ENCODE measurements at regions not wholly inside any gene's neighbourhood (a gene's known extent, or its start where the extent isn't known, plus 50 kb on each side); places are given as distances from the start of the nearest gene placed in this dataset.
"Not testable (repeated sequence)": the region's sequence is repeated elsewhere in the genome, so short reads cannot be mapped to it uniquely, and the experiment has no call there.

DNA sequence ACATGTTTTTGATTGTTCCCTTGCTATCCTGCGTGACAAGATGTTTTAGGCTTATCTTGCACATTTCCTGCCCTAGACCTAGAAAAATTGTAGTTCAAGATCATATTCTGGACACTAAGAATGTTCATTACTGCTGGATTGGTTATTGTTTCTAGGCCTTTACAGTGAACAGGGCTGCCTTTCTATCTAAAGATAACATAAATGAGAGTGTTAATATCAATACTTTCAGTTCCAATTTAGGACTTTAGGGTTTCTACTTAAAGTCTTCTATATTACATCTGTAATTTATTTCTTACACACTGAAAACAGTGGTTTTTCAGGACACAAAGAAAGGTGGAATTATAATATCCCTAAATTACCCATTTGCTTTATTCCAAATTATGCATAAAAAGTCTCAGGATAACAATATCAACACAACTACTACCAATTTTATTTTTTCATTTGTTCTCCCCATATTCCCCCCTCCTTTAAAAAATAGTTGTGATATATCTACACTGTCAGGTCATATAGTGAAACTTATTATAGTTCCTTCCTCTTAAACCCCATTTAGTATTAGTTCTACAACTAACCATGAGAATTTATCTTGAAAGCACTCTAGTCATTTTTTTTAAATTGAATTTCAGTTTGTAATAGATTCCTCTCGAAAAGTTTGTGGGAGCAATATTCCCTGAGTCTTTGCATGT, 293.9 kb upstream of the RIOK2 start:
- no peaks in the 10 kb centered on the region for H3K36me3 ChIP-seq (ENCODE audit: insufficient read depth, low read length)
- H3K9me3 ChIP-seq (ENCODE audit: control insufficient read depth, insufficient read depth, low read length), result no peaks in the 10 kb centered on the region
- H3K9ac ChIP-seq (ENCODE audit: low read depth, low read length), result no peak overlapping the region

DNA sequence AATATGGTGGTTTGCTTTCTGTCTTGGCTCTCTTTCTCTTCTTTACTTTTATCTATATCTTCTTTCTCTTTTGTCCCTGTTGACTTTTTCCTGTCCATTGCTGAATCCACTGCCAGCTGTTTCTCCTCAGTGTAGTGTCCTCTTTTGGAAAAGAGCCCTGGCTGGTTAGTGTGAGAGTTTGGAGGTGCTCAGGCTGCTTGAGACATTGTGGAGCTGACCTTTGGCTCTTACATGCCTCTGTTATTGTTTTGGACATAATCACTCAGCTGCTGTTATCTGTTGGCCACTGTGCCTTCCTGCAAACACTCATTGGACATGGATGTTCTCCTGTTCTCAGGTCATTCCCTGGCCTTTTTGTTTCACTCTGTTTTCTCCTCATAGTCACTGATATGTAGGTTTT, 295.4 kb upstream of the RIOK2 start:
- Histone ChIP-seq H3K9me3 (ENCODE audit: control insufficient read depth, insufficient read depth, low read length) (no peaks in the 10 kb centered on the region), H3K4me1 (ENCODE audit: insufficient read depth, low read length) (no peaks in the 10 kb centered on the region), H3K36me3 (ENCODE audit: insufficient read depth, low read length) (no peaks in the 10 kb centered on the region), H3K9ac (ENCODE audit: low read depth, low read length) (no peak overlapping the region)

More for the DNA sequence above, 293.9 kb upstream of the RIOK2 start:
- no peaks in the 10 kb centered on the region for H3K4me1 ChIP-seq (ENCODE audit: insufficient read depth, low read length)

DNA sequence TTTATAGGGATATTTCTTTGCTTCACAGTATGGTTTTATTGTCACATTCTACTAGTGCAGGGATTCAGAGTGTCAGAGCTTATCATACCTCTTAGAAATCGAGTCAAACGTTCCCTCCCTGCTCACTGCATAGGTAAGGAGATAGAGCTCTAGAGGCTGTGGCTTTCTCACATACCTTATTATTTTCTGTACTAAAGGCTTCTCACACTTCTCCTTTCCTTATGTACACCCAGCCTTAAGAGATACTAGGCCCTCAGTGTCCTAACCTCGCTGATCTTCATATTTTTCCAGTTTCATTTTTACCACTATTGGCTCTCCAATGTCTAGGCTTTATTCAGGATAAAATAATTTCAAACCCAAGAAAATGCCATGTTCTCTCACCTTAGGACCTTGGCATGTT, 297.3 kb upstream of the RIOK2 start:
- H3K9me3 ChIP-seq (ENCODE audit: control insufficient read depth, insufficient read depth, low read length), result no peaks in the 10 kb centered on the region
- no peaks in the 10 kb centered on the region for H3K36me3 ChIP-seq (ENCODE audit: insufficient read depth, low read length)
- H3K9ac ChIP-seq (ENCODE audit: low read depth, low read length), result no peak overlapping the region
- H3K4me1 ChIP-seq (ENCODE audit: insufficient read depth, low read length), result no peaks in the 10 kb centered on the region

DNA sequence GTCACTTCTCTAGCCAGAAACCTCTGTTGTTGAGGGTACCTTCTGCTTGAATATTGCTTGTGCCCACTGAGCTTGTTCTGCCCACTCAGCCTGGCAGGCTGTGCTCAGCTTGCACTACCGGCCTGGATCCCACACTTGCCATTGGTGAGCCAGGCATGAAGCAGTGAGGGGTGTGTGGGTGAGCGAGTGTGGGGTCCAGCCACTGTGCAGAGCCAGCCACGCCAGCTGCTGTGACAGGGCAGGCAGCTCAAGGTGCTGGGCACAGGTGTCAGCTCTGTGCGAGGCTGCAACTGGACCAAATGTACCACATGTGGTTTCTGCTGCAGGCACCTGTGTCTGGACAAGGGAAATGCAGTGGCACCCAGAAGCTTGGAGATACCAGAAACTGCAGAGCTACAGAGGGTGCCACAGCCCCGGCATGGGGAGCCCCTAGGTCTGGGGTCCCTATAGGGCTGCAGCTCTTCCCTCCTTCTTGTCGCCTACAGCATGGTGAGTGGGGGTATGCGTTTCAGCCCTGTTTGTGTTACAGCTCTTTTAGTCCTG, 305.1 kb upstream of the RIOK2 start:
- no peaks in the 10 kb centered on the region for H3K4me1 ChIP-seq (ENCODE audit: insufficient read depth, low read length)
- no peak overlapping the region for H3K9ac ChIP-seq (ENCODE audit: low read depth, low read length)
- no peaks in the 10 kb centered on the region for H3K36me3 ChIP-seq (ENCODE audit: insufficient read depth, low read length)
- H3K9me3 ChIP-seq (ENCODE audit: control insufficient read depth, insufficient read depth, low read length), result no peaks in the 10 kb centered on the region

DNA sequence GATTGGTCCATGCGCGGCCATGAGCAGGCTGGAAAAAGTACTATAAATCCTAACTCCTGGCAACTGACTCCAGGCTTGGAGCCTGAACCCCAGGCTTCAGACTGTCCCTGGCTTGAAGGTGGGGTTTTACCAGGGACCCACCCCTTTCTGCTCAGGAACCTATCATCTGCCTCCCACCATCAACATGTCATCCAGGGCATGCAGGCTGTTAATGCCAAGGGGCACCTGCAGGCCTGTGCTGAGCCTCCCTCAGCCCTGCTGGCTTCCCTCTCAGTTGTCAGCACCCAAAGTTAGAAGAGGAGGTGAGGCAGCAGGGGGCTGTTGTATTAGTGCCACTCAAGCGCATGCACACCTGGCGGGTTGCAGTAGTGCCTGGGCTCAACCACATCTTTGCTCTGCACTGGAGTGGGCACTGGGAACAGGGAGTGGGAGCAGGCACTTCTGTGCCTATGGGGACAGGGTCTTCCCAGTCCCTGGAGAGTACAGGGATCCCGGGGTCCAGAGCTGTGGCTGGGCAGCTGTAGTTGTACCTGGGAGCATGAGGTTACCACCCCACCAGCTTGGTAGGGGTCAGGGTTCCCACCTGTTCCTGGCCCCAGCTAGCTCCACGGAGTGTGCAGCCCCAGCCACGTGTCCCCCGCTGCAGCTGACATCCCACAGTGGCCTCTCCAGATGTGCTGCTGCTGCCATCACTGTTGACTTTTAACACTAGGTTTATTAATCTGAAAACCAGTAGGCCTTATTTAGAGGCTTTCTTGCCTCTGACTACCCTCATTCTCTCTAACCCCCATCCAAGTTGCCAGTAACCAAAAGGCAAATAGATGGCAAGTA, 306.2 kb upstream of the RIOK2 start:
- Histone ChIP-seq H3K9ac (ENCODE audit: low read depth, low read length) (no peak overlapping the region), H3K4me1 (ENCODE audit: insufficient read depth, low read length) (no peaks in the 10 kb centered on the region), H3K9me3 (ENCODE audit: control insufficient read depth, insufficient read depth, low read length) (no peaks in the 10 kb centered on the region), H3K36me3 (ENCODE audit: insufficient read depth, low read length) (no peaks in the 10 kb centered on the region)

DNA sequence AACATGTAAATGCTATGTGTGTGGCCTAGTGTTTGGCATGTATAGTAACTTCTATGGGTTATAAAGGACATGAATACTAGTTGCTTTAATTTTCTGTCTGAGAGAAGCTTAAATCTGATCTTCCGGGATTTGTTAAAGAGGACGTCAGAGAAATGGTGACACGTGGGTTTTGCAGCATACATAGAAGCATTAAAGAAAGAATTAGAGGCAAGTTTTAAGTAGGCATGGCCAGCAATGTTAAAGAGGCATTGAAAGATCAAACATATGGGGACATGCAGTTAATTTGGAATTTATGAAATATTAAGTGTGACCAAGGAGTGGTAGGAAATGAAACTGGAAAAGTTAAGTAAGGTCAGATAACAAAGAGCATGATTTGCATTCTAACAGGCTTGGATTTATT, 311.4 kb upstream of the RIOK2 start:
- Histone ChIP-seq H3K4me1 (ENCODE audit: insufficient read depth, low read length) (no peaks in the 10 kb centered on the region), H3K36me3 (ENCODE audit: insufficient read depth, low read length) (no peaks in the 10 kb centered on the region), H3K9me3 (ENCODE audit: control insufficient read depth, insufficient read depth, low read length) (no peaks in the 10 kb centered on the region), H3K9ac (ENCODE audit: low read depth, low read length) (no peak overlapping the region)

DNA sequence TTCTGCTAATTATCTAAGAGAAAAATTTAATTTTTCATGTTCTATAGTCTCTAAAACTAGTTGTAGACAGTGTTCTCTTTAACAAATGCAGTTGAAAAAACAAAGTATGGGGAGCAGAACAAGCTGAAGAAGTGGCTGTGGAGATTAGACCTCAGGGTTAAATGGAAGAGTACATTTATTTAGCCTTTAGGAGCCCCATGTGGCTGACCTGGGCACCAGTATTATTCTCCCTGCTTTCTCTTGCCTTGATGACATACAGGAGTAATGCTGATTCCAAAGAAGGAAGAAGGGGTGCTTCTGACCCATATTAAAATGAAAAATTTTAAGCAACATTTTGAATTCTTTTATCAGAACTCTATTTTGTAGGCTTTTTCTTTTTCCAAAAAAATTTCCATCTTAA, 312.3 kb upstream of the RIOK2 start:
- Histone ChIP-seq H3K4me1 (ENCODE audit: insufficient read depth, low read length) (no peaks in the 10 kb centered on the region), H3K9me3 (ENCODE audit: control insufficient read depth, insufficient read depth, low read length) (no peaks in the 10 kb centered on the region), H3K9ac (ENCODE audit: low read depth, low read length) (no peak overlapping the region), H3K36me3 (ENCODE audit: insufficient read depth, low read length) (no peaks in the 10 kb centered on the region)

DNA sequence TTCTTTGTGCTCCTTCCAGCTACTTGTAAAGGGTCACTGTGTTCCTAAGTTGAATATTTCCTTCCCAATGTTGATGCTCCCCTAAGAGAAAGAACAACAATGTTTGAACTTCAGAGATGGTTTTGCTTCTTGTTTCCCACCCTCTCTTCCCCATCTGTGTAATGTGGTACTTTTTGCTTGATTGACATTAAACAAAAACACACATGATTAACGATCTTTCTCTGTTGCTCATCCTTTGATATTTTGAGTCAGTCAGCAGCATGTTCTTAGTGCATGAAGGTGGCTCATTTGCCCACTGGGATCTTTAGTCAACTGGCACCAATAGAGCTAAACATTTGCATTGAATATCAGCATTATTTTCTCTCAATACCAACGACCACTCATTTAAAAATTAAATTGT, 313.0 kb upstream of the RIOK2 start:
- no peaks in the 10 kb centered on the region for H3K36me3 ChIP-seq (ENCODE audit: insufficient read depth, low read length)
- H3K9ac ChIP-seq (ENCODE audit: low read depth, low read length), result no peak overlapping the region
- no peaks in the 10 kb centered on the region for H3K9me3 ChIP-seq (ENCODE audit: control insufficient read depth, insufficient read depth, low read length)
- H3K4me1 ChIP-seq (ENCODE audit: insufficient read depth, low read length), result no peaks in the 10 kb centered on the region

DNA sequence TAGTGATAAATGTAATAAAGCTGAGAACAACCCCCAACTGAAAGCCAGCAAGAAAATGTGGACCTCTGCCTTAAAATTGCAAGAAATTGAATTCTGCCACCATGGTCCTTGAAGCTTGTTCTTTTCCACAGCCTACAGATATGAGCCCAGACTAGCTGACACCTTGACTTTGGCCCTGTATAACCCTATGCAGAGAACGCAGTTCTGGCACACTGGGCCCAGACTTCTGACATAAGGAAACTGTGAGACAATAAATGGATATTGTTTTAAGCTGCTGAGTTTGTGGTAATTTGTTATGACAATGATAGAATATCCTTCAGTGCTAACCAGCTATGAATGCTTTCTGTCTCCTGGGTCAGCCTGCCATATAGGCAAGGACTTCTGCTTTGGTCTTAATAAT, 315.6 kb upstream of the RIOK2 start:
- H3K9ac ChIP-seq (ENCODE audit: low read depth, low read length), result no peak overlapping the region
- H3K9me3 ChIP-seq (ENCODE audit: control insufficient read depth, insufficient read depth, low read length), result no peaks in the 10 kb centered on the region
- H3K36me3 ChIP-seq (ENCODE audit: insufficient read depth, low read length), result no peaks in the 10 kb centered on the region
- no peaks in the 10 kb centered on the region for H3K4me1 ChIP-seq (ENCODE audit: insufficient read depth, low read length)

DNA sequence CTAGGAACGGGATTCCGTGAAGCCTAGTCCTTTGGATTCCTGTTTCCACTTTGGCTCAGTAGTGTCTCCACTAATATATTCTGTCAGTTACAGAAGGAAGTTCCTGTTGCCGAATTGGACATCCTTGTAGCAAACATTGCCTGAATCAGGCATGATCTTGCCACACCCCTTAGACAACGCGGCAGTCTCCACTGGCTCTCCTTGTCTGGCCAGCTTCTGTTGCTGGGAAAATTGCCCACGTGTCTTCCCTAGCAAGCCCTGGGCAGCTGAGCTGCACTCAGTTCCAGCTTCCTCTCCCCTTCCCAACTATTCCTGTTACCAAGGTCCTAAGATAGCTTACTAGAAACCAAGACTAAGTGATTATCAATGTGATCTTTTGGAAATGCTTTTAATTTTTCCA, 316.6 kb upstream of the RIOK2 start:
- Histone ChIP-seq H3K4me1 (ENCODE audit: insufficient read depth, low read length) (peaks cover 3% of the 10 kb centered on the region; the same call in 1 of the 2 replicates), H3K9ac (ENCODE audit: low read depth, low read length) (no peak overlapping the region), H3K9me3 (ENCODE audit: control insufficient read depth, insufficient read depth, low read length) (no peaks in the 10 kb centered on the region), H3K36me3 (ENCODE audit: insufficient read depth, low read length) (no peaks in the 10 kb centered on the region)

DNA sequence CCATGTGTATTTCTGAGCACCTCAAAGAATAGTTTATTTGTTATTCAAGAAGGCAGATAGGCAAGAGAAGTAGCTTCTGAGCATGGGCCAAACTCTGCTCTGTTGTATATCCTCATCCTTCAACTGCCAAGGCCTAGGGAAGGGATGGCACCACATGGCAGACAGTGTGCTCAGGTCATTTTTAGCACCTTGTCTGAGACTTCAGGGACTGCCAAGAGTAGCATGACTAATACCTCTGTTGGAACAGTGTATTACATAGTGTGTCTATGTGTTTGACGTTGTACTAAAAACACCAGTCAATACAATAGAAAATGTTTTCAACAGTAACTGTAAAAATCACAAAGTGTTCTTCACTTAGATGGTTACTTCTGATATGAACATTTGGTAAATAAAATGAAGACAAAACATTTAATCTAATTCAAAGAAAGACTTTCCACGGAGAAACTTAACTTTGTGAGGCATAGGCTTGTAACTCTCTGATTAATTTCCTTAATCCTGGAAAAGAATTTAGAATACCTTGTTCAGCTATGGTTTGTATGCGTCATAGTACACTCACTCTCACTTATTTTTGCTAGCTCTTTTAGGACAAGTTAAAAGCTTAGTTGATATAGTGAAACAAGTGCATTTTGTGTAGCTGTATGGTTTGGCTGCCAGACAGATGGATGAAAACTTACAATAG, 318.4 kb upstream of the RIOK2 start:
- peaks cover 3% of the 10 kb centered on the region; the same call in 1 of the 2 replicates for H3K4me1 ChIP-seq (ENCODE audit: insufficient read depth, low read length)
- H3K9ac ChIP-seq (ENCODE audit: low read depth, low read length), result no peak overlapping the region
- no peaks in the 10 kb centered on the region for H3K36me3 ChIP-seq (ENCODE audit: insufficient read depth, low read length)
- no peaks in the 10 kb centered on the region for H3K9me3 ChIP-seq (ENCODE audit: control insufficient read depth, insufficient read depth, low read length)

DNA sequence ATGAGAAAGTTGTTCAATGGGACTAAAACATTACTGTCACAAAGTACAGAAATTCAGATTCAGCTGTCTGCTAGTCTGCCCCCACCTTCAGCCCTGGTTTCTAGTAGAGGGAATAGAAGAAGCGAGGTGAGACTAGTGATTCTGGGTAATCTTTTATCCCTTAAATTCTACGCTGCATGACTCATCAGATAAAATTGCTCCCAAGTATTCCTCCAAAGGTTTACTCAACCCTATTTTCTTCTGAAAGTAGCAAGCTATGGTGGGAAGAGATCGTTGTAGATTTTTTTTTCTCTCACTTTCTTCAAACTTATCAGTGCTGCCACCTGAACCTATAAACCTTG, 318.9 kb upstream of the RIOK2 start:
- H3K4me1 ChIP-seq (ENCODE audit: insufficient read depth, low read length), result peaks cover 3% of the 10 kb centered on the region; the same call in 1 of the 2 replicates
- no peak overlapping the region for H3K9ac ChIP-seq (ENCODE audit: low read depth, low read length)
- H3K36me3 ChIP-seq (ENCODE audit: insufficient read depth, low read length), result no peaks in the 10 kb centered on the region
- no peaks in the 10 kb centered on the region for H3K9me3 ChIP-seq (ENCODE audit: control insufficient read depth, insufficient read depth, low read length)

DNA sequence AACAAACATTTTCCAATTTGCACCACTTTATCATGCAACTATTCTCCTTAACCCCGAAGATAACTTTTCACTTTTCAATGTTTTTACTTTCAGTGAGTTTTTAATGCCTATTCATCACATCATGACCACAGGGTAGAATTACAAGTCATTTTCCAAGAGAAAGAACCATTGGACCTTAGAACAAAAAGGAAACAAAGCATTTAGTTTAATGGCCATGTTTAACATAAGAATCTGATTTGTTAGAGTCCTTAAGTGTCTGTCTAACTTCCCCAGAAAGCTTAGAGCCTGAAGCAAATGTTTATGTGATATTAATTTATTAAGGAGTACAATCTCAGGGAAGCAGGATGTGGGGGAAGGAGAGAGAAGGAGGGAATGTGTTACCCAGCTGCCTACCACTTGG, 325.8 kb upstream of the RIOK2 start:
- H3K9me3 ChIP-seq (ENCODE audit: control insufficient read depth, insufficient read depth, low read length), result no peaks in the 10 kb centered on the region
- no peaks in the 10 kb centered on the region for H3K36me3 ChIP-seq (ENCODE audit: insufficient read depth, low read length)
- H3K9ac ChIP-seq (ENCODE audit: low read depth, low read length), result no peak overlapping the region
- H3K4me1 ChIP-seq (ENCODE audit: insufficient read depth, low read length), result peaks cover 14% of the 10 kb centered on the region

DNA sequence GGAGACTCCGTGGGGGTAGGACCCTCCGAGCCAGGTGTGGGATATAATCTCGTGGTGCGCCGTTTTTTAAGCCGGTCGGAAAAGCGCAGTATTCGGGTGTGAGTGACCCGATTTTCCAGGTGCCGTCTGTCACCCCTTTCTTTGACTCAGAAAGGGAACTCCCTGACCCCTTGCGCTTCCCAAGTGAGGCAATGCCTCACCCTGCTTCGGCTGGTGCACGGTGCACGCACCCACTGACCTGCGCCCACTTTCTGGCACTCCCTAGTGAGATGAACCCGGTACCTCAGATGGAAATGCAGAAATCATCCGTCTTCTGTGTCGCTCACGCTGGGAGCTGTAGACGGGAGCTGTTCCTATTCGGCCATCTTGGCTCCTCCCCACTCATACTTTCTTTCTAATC, 336.5 kb upstream of the RIOK2 start:
- H3K9me3 ChIP-seq (ENCODE audit: control insufficient read depth, insufficient read depth, low read length); H3K36me3 ChIP-seq (ENCODE audit: insufficient read depth, low read length); H3K4me1 ChIP-seq (ENCODE audit: insufficient read depth, low read length); H3K9ac ChIP-seq (ENCODE audit: low read depth, low read length): not testable (repeated sequence)

DNA sequence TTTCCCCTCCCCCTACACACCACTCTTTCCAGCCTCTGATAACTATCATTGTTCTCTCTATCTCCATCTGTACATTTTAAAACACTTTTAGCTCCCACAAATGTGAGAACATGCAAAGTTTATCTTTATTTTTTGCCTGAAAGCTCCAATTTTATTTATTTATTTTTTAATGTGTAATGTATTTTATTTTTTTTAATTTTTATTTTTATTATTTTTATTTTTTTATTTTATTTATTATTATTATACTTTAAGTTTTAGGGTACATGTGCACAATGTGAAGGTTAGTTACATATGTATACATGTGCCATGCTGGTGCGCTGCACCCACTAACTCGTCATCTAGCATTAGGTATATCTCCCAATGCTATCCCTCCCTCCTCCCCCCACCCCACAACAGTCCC, 340.3 kb upstream of the RIOK2 start:
- H3K4me1 ChIP-seq (ENCODE audit: insufficient read depth, low read length); H3K9ac ChIP-seq (ENCODE audit: low read depth, low read length); H3K36me3 ChIP-seq (ENCODE audit: insufficient read depth, low read length); H3K9me3 ChIP-seq (ENCODE audit: control insufficient read depth, insufficient read depth, low read length): not testable (repeated sequence)

All from ES-I3 (cell line).